ENCODE measurements at regions not wholly inside any gene's neighbourhood (a gene's known extent, or its start where the extent isn't known, plus 50 kb on each side); places are given as distances from the start of the nearest gene placed in this dataset.

- Histone ChIP-seq H3K4me1 (ENCODE audit: control insufficient read depth, extremely low read depth, insufficient read depth, low read length) (peaks cover 21% of the 10 kb centered on the region), H3K27ac (ENCODE audit: control insufficient read depth, insufficient read depth, low read length) (no peak overlapping the region), H2AFZ (ENCODE audit: control insufficient read depth, low read length) (peak overlapping the region; percentile 11)
Observed at GRCh38 chr1:114323959-114324661, 170.4 kb upstream of the SYT6 start.

DNA sequence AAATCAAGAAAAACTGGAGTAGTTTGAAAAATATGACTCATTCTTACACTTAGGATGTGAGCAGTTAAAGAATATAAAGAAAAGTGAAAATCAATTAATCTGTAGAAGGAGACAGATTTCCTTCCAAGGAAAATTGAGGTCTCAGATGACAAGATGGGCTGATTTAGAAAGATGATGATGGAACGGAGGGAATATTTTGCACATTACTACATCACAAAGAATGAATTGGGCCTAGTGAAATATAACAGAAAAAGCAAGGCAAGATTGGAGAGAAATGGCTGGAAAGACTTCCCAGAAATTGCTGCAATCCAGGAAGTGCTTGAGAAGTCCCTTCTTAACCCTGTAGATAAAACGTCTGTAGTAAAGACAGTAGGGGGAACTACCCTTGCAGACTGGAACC lies 169.1 kb upstream of the SYT6 start:
- Histone ChIP-seq H3K79me2 (ENCODE audit: control insufficient read depth, insufficient read depth, low read length) (no peaks in the 10 kb centered on the region), H3K4me3 (ENCODE audit: control insufficient read depth in 2 of 3, extremely low read depth in 1 of 3, insufficient read depth in 2 of 3, low read depth in 1 of 3, low read length in 3 of 3) (no peak overlapping the region), H4K20me1 (ENCODE audit: control insufficient read depth, extremely low read depth, insufficient read depth, low read length) (no peaks in the 10 kb centered on the region), H3K9me3 (ENCODE audit: control insufficient read depth, low read depth, low read length) (no peaks in the 10 kb centered on the region), H3K27me3 (ENCODE audit: control insufficient read depth, extremely low read depth, insufficient read depth, low read length) (no peaks in the 10 kb centered on the region), H3K4me1 (ENCODE audit: control insufficient read depth, extremely low read depth, insufficient read depth, low read length) (peaks cover 22% of the 10 kb centered on the region), H3K36me3 (ENCODE audit: control insufficient read depth in 2 of 2, extremely low read depth in 1 of 2, insufficient read depth in 2 of 2, low read length in 2 of 2) (no peaks in the 10 kb centered on the region), H3K9me1 (ENCODE audit: control insufficient read depth, extremely low read depth, insufficient read depth, low read length) (no peaks in the 10 kb centered on the region), H3K27ac (ENCODE audit: control insufficient read depth, insufficient read depth, low read length) (no peak overlapping the region), H3K4me2 (ENCODE audit: control insufficient read depth, extremely low read depth, insufficient read depth, low read depth, low read length) (no peak overlapping the region), H2AFZ (ENCODE audit: control insufficient read depth, low read length) (no peak overlapping the region), H3K9ac (ENCODE audit: control insufficient read depth, extremely low read depth, insufficient read depth, low read length) (no peak overlapping the region)
- dilution Hi-C loops (cut with MboI; ENCODE audit: extremely low pct_ligation_motif_present, low sequenced_read_pairs): no loop called here
- FAIRE-seq: no peak
- TF ChIP-seq, protein P1, sequence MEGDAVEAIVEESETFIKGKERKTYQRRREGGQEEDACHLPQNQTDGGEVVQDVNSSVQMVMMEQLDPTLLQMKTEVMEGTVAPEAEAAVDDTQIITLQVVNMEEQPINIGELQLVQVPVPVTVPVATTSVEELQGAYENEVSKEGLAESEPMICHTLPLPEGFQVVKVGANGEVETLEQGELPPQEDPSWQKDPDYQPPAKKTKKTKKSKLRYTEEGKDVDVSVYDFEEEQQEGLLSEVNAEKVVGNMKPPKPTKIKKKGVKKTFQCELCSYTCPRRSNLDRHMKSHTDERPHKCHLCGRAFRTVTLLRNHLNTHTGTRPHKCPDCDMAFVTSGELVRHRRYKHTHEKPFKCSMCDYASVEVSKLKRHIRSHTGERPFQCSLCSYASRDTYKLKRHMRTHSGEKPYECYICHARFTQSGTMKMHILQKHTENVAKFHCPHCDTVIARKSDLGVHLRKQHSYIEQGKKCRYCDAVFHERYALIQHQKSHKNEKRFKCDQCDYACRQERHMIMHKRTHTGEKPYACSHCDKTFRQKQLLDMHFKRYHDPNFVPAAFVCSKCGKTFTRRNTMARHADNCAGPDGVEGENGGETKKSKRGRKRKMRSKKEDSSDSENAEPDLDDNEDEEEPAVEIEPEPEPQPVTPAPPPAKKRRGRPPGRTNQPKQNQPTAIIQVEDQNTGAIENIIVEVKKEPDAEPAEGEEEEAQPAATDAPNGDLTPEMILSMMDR (optimal IDR thresholded peaks at IDR 0.05 in 1 of 3, IDR thresholded peaks at IDR 0.05 in 1 of 3, conservative IDR thresholded peaks at IDR 0.05 in 1 of 3; ENCODE audit: extremely low read depth in 1 of 3, insufficient read depth in 2 of 3, low read length in 3 of 3): no peak
- no peak for TF ChIP-seq EZH2 (IDR thresholded peaks at IDR 0.05; ENCODE audit: low read length)
- DNase-seq (ENCODE audit: low read depth, low spot score): no peak

More at GRCh38 chr1:114323959-114324661, 170.4 kb upstream of the SYT6 start:
- H3K9me3 ChIP-seq (ENCODE audit: control insufficient read depth, low read depth, low read length): no peaks in the 10 kb centered on the region
- H3K4me2 ChIP-seq (ENCODE audit: control insufficient read depth, extremely low read depth, insufficient read depth, low read depth, low read length): no peak overlapping the region
- H3K9ac ChIP-seq (ENCODE audit: control insufficient read depth, extremely low read depth, insufficient read depth, low read length): no peak overlapping the region
- no peaks in the 10 kb centered on the region for H4K20me1 ChIP-seq (ENCODE audit: control insufficient read depth, extremely low read depth, insufficient read depth, low read length)
- no peaks in the 10 kb centered on the region for H3K9me1 ChIP-seq (ENCODE audit: control insufficient read depth, extremely low read depth, insufficient read depth, low read length)
- H3K4me3 ChIP-seq (ENCODE audit: control insufficient read depth in 2 of 3, extremely low read depth in 1 of 3, insufficient read depth in 2 of 3, low read depth in 1 of 3, low read length in 3 of 3): no peak overlapping the region
- dilution Hi-C loops (cut with MboI; ENCODE audit: extremely low pct_ligation_motif_present, low sequenced_read_pairs): no loop called here
- DNase-seq (ENCODE audit: low read depth, low spot score) (no peak), FAIRE-seq (no peak)
- no peaks in the 10 kb centered on the region for H3K36me3 ChIP-seq (ENCODE audit: control insufficient read depth in 2 of 2, extremely low read depth in 1 of 2, insufficient read depth in 2 of 2, low read length in 2 of 2)
- TF ChIP-seq EZH2 (IDR thresholded peaks at IDR 0.05; ENCODE audit: low read length): no peak
- TF ChIP-seq, protein P1 (optimal IDR thresholded peaks at IDR 0.05 in 1 of 3, IDR thresholded peaks at IDR 0.05 in 1 of 3, conservative IDR thresholded peaks at IDR 0.05 in 1 of 3; ENCODE audit: extremely low read depth in 1 of 3, insufficient read depth in 2 of 3, low read length in 3 of 3): no peak
- H3K79me2 ChIP-seq (ENCODE audit: control insufficient read depth, insufficient read depth, low read length): no peaks in the 10 kb centered on the region
- no peaks in the 10 kb centered on the region for H3K27me3 ChIP-seq (ENCODE audit: control insufficient read depth, extremely low read depth, insufficient read depth, low read length)

Measured in keratinocyte (primary cell).